GM23338 (cell line): ENCODE measurements at regions not wholly inside any gene's neighbourhood (a gene's known extent, or its start where the extent isn't known, plus 50 kb on each side); places are given as distances from the start of the nearest gene placed in this dataset.

Experiments
- ATAC-seq: fragments of 200-7000 bp; cut with Tn5 transposase; 3 replicates; pipeline ENCODE4 v1.9.1; 2020
- DNase-seq: peaks from one replicate; pipeline ENCODE4 v3.0.0-alpha.2; 2015; ENCODE audit warnings: low spot score
- H2AFZ ChIP-seq: fragments of 200-600 bp; sonication (generic); 2 replicates; pipeline ENCODE4 v1.8.0; 2016; ENCODE audit warnings: antibody characterized with exemption, mild to moderate bottlenecking, moderate library complexity
- H3F3A ChIP-seq: fragments of 200-600 bp; sonication (generic); replicated peaks from 2 replicates; pipeline ENCODE4 v1.8.0; 2017; ENCODE audit warnings: antibody characterized with exemption, mixed run types, low read depth
- H3K27ac ChIP-seq: fragments of 200-600 bp; sonication (generic); 2 replicates; pipeline ENCODE4 v1.6.1; 2016; ENCODE audit warnings: low read depth
- H3K27me3 ChIP-seq: fragments of 200-600 bp; sonication (generic); 2 replicates; pipeline ENCODE4 v1.8.0; 2016; ENCODE audit warnings: mild to moderate bottlenecking, mixed run types, moderate library complexity; ENCODE audit not compliant: insufficient read depth
- H3K36me3 ChIP-seq: fragments of 200-600 bp; sonication (generic); 2 replicates; pipeline ENCODE4 v1.8.0; 2016; ENCODE audit warnings: mild to moderate bottlenecking; ENCODE audit not compliant: insufficient read depth
- H3K4me1 ChIP-seq: fragments of 200-600 bp; sonication (generic); 2 replicates; pipeline ENCODE4 v1.8.0; 2016; ENCODE audit warnings: mild to moderate bottlenecking, moderate library complexity; ENCODE audit not compliant: insufficient read depth
- H3K4me2 ChIP-seq: fragments of 200-600 bp; sonication (generic); 2 replicates; pipeline ENCODE4 v1.7.1; 2017; ENCODE audit warnings: mixed run types
- H3K4me3 ChIP-seq: fragments of 200-600 bp; sonication (generic); 2 replicates; pipeline ENCODE4 v1.6.1; 2016; ENCODE audit warnings: mixed run types
- H3K79me2 ChIP-seq: fragments of 200-600 bp; sonication (generic); replicated peaks from 2 replicates; pipeline ENCODE4 v1.8.0; 2017; ENCODE audit warnings: mild to moderate bottlenecking; ENCODE audit not compliant: insufficient read depth
- H3K9me2 ChIP-seq: fragments of 200-600 bp; sonication (generic); 2 replicates; pipeline ENCODE4 v1.8.0; 2017; ENCODE audit not compliant: insufficient read depth
- H4K20me1 ChIP-seq: fragments of 200-600 bp; sonication (generic); replicated peaks from 2 replicates; pipeline ENCODE4 v1.8.0; 2017; ENCODE audit warnings: mild to moderate bottlenecking; ENCODE audit not compliant: insufficient read depth
- H3K27ac Mint-ChIP-seq: 2 replicates; pipeline ENCODE4 v1.8.0; 2020; ENCODE audit warnings: inconsistent platforms, mild to moderate bottlenecking, moderate library complexity, mixed read lengths
- H3K27me3 Mint-ChIP-seq: 3 replicates; pipeline ENCODE4 v1.8.0; 2022; ENCODE audit warnings: low read depth, mild to moderate bottlenecking, moderate library complexity, mixed read lengths, inconsistent platforms; ENCODE audit not compliant: insufficient read depth, poor library complexity
- H3K36me3 Mint-ChIP-seq: 3 replicates; pipeline ENCODE4 v1.8.0; 2021; ENCODE audit warnings: low read depth, mild to moderate bottlenecking, inconsistent platforms, moderate library complexity, mixed read lengths
- H3K4me1 Mint-ChIP-seq: 3 replicates; pipeline ENCODE4 v1.8.0; 2020; ENCODE audit warnings: mild to moderate bottlenecking, inconsistent platforms, mixed read lengths
- H3K4me3 Mint-ChIP-seq: 3 replicates; pipeline ENCODE4 v1.8.0; 2021; ENCODE audit warnings: moderate library complexity, mild to moderate bottlenecking, inconsistent platforms, mixed read lengths
- H3K9me3 Mint-ChIP-seq: 3 replicates; pipeline ENCODE4 v1.8.0; 2020; ENCODE audit warnings: moderate library complexity, mild to moderate bottlenecking, inconsistent platforms, mixed read lengths
- CREB1 ChIP-seq: fragments of 250-450 bp; sonication (Bioruptor Pico); IDR thresholded peaks from 2 replicates; pipeline ENCODE4 v1.5.0; 2020; ENCODE audit warnings: low read depth, mild to moderate bottlenecking, moderate library complexity
- CTCF ChIP-seq, 2 experiments: fragments of 200-600 bp in 1 of 2; sonication (generic) in 1 of 2; conservative IDR thresholded peaks; 2 replicates each; pipeline versions ENCODE4 v1.5.1 to v1.6.1; 2016 to 2017; ENCODE audit warnings: antibody characterized with exemption in 2 of 2, low read depth in 2 of 2, mild to moderate bottlenecking in 2 of 2, moderate library complexity in 1 of 2
- ETS1 ChIP-seq: IDR thresholded peaks from 2 replicates; pipeline ENCODE4 v1.6.1; 2016; ENCODE audit warnings: antibody characterized with exemption
- EZH2 ChIP-seq: fragments of 200-600 bp; sonication (generic); IDR thresholded peaks from one replicate; pipeline ENCODE4 v1.8.0; 2017; ENCODE audit warnings: antibody characterized with exemption, mild to moderate bottlenecking, low read depth; ENCODE audit not compliant: unreplicated experiment
- EZH2phosphoT487 ChIP-seq: fragments of 200-600 bp; sonication (generic); IDR thresholded peaks from one replicate; pipeline ENCODE4 v1.8.1; 2018; ENCODE audit warnings: antibody characterized with exemption; ENCODE audit not compliant: unreplicated experiment
- JUNB ChIP-seq: IDR thresholded peaks from one replicate; pipeline ENCODE4 v1.6.1; 2016; ENCODE audit warnings: antibody characterized with exemption; ENCODE audit not compliant: unreplicated experiment
- NANOG ChIP-seq: IDR thresholded peaks from 2 replicates; pipeline ENCODE4 v1.6.1; 2016; ENCODE audit warnings: antibody characterized with exemption, borderline replicate concordance
- POLR2AphosphoS5 ChIP-seq: IDR thresholded peaks from 2 replicates; pipeline ENCODE4 v1.6.1; 2016; ENCODE audit warnings: antibody characterized with exemption, low read depth
- REST ChIP-seq: IDR thresholded peaks from one replicate; pipeline ENCODE4 v1.6.1; 2018; ENCODE audit warnings: antibody characterized with exemption; ENCODE audit not compliant: unreplicated experiment
- STAT1 ChIP-seq: IDR thresholded peaks from one replicate; pipeline ENCODE4 v1.6.1; 2016; ENCODE audit warnings: antibody characterized with exemption; ENCODE audit not compliant: unreplicated experiment
- ZNF114 ChIP-seq: fragments of 250-450 bp; sonication (Bioruptor Pico); IDR thresholded peaks from 2 replicates; pipeline ENCODE4 v1.5.0; 2020; ENCODE audit warnings: mild to moderate bottlenecking, moderate library complexity
- ZNF331 ChIP-seq: fragments of 250-450 bp; sonication (Bioruptor Pico); IDR thresholded peaks from 2 replicates; pipeline ENCODE4 v1.5.0; 2020; ENCODE audit warnings: low read depth, mild to moderate bottlenecking, moderate library complexity

- TF ChIP-seq REST (no peak), EZH2phosphoT487 (no peak), POLR2AphosphoS5 (no peak), ZNF114 (CRISPR knock-in tag) (no peak), JUNB (no peak), EZH2 (no peak), STAT1 (no peak), NANOG (no peak), ZNF331 (CRISPR knock-in tag) (no peak), CTCF (conservative IDR thresholded peaks at IDR 0.05; ENCODE audit: low read depth in 2 of 2) (no peak), CREB1 (no peak)
Measured at GRCh38 chr4:138317175-138317748, 75.1 kb upstream of the SLC7A11 start (continued).

GRCh38 chr4:138312536-138312911, 70.4 kb upstream of the SLC7A11 start:
- H3K27ac Mint-ChIP-seq = no peak overlapping the region
- H3K27me3 Mint-ChIP-seq = no peaks in the 10 kb centered on the region
- no peaks in the 10 kb centered on the region for H3K36me3 Mint-ChIP-seq
- Histone ChIP-seq H3K27ac (no peak overlapping the region), H2AFZ (no peak overlapping the region), H4K20me1 (no peaks in the 10 kb centered on the region), H3K4me1 (peaks cover 15% of the 10 kb centered on the region), H3K79me2 (no peaks in the 10 kb centered on the region), H3K9me2 (0 out of 2 replicates have a peak, but pooled peaks cover 1% of the 10 kb centered on the region), H3K36me3 (no peaks in the 10 kb centered on the region), H3F3A (no peaks in the 10 kb centered on the region), H3K4me3 (no peak overlapping the region), H3K4me2 (no peak overlapping the region), H3K27me3 (no peaks in the 10 kb centered on the region)
- DNase-seq (no peak), ATAC-seq (no peak)
- no peak overlapping the region for H3K4me3 Mint-ChIP-seq
- H3K4me1 Mint-ChIP-seq = peaks cover 37% of the 10 kb centered on the region
- H3K9me3 Mint-ChIP-seq = no peaks in the 10 kb centered on the region
- TF ChIP-seq ETS1 (no peak), ZNF331 (CRISPR knock-in tag) (no peak), CTCF (conservative IDR thresholded peaks at IDR 0.05; ENCODE audit: low read depth in 2 of 2) (no peak), JUNB (no peak), NANOG (no peak), STAT1 (no peak), CREB1 (no peak)
